Spleen (tissue), 11 donors: ENCODE measurements at regions not wholly inside any gene's neighbourhood (a gene's known extent, or its start where the extent isn't known, plus 50 kb on each side); places are given as distances from the start of the nearest gene placed in this dataset.
A peak's percentile ranks its signal among the peaks of the same experiment; 100 is the strongest.
"Not testable (repeated sequence)": the region's sequence is repeated elsewhere in the genome, so short reads cannot be mapped to it uniquely, and the experiment has no call there.

ENCODE experiments used
- DNase-seq: peaks from one replicate; pipeline ENCODE4 v3.0.0-alpha.2; 2020
- H3K27ac ChIP-seq, 8 donors: fragments of 200-600 bp; sonication (generic) in 7 of 8; 1 replicate in 4 of 8; 2 replicates in 4 of 8; pipeline versions ENCODE4 v1.5.0 to v1.8.0; 2016 to 2021; ENCODE audit warnings: inconsistent platforms in 4 of 8, mild to moderate bottlenecking in 4 of 8, moderate library complexity in 1 of 8
- H3K27me3 ChIP-seq, 7 donors: fragments of 200-600 bp; sonication (generic) in 6 of 7; replicated peaks in 1 of 7; 1 replicate in 4 of 7; 2 replicates in 3 of 7; pipeline versions ENCODE4 v1.5.0 to v1.8.0; 2016 to 2021; ENCODE audit warnings: inconsistent platforms in 3 of 7, mild to moderate bottlenecking in 1 of 7
- H3K36me3 ChIP-seq, 6 donors: fragments of 200-600 bp; sonication (generic) in 5 of 6; 1 replicate in 4 of 6; 2 replicates in 2 of 6; pipeline versions ENCODE4 v1.5.0 to v1.8.0; 2016 to 2021; ENCODE audit warnings: inconsistent platforms in 2 of 6
- H3K4me1 ChIP-seq, 6 donors: fragments of 200-600 bp; sonication (generic) in 5 of 6; 1 replicate in 3 of 6; 2 replicates in 3 of 6; pipeline versions ENCODE4 v1.5.0 to v1.8.0; 2016 to 2021; ENCODE audit warnings: inconsistent platforms in 3 of 6
- H3K4me3 ChIP-seq, 8 donors: fragments of 200-600 bp; sonication (generic) in 7 of 8; 1 replicate in 4 of 8; 2 replicates in 4 of 8; pipeline versions ENCODE4 v1.5.0 to v1.8.0; 2016 to 2021; ENCODE audit warnings: inconsistent platforms in 4 of 8, mild to moderate bottlenecking in 4 of 8, moderate library complexity in 2 of 8
- H3K9me3 ChIP-seq, 8 donors: fragments of 200-600 bp; sonication (generic) in 7 of 8; 1 replicate in 4 of 8; 2 replicates in 4 of 8; pipeline versions ENCODE4 v1.5.0 to v1.8.0; 2016 to 2021; ENCODE audit warnings: inconsistent platforms in 4 of 8
- POLR2A ChIP-seq, 3 donors: fragments of 450-650 bp; IDR thresholded peaks; one replicate each; pipeline ENCODE4 v1.5.1; 2017; ENCODE audit warnings: antibody characterized with exemption in 3 of 3, mild to moderate bottlenecking in 1 of 3
- POLR2AphosphoS5 ChIP-seq, 3 donors: sonication (generic); formaldehyde crosslinking; IDR thresholded peaks; one replicate each; pipeline ENCODE4 v1.5.1; 2017; ENCODE audit warnings: antibody characterized with exemption in 3 of 3
- WGBS, 5 donors: extraction: QIAGEN DNeasy Blood & Tissue Kit in 3 of 5; methylation state at CpG; one replicate each; pipeline versions ENCODE4 v1.1.5 to v1.1.7; 2013 to 2018; 5-methylcytosine and 5-hydroxymethylcytosine counted together
- intact Hi-C: fragments of 100-400 bp; cut with DNase I; formaldehyde crosslinking; loops from one replicate; pipeline ENCODE4 v1.15.0; 2023; ENCODE audit warnings: low total_unique reads
- TF ChIP-seq, protein P1 (sequence below), 11 experiments: fragments of 200-600 bp in 7 of 11; fragments of 450-650 bp in 4 of 11; sonication (generic) in 4 of 11; IDR thresholded peaks in 8 of 11; conservative IDR thresholded peaks in 3 of 11; 1 replicate in 7 of 11; 2 replicates in 4 of 11; pipeline versions ENCODE4 v1.4.0 to v1.8.0; 2016 to 2021; ENCODE audit warnings: antibody characterized with exemption in 11 of 11, inconsistent platforms in 4 of 11, mild to moderate bottlenecking in 1 of 11
- donor health status: healthy with polysubstance abuse.
- donor health status: DM: no; HTN: no; CAD: no; lungs with moderate emphysema.
- donor health status: DM: no; HTN: no; CAD: no.
- donor health status: Bipolar disorder and iron deficiency.
- donor health status: healthy.
- donor health status: DM: no; HTN: no; CAD: no.
- donor health status: DM: yes; HTN: yes; CAD: no.

DNA sequence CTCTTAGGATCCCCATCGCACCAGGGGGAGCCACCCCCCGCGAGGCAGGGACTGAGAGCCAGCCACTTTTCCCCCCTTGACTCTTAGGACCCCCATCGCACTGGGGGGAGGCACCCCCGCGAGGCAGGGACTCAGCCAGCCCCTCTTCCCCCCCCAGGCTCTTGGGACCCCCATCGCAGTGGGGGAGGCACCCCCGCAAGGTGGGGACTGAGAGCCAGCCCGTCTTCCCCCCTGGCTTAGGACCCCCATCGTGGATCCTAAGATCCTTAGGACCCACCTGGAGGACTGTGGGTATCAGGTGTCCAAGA lies 365.2 kb upstream of the SPRY2 start:
- peak; percentile 36 for DNase-seq
- TF ChIP-seq, protein P1, sequence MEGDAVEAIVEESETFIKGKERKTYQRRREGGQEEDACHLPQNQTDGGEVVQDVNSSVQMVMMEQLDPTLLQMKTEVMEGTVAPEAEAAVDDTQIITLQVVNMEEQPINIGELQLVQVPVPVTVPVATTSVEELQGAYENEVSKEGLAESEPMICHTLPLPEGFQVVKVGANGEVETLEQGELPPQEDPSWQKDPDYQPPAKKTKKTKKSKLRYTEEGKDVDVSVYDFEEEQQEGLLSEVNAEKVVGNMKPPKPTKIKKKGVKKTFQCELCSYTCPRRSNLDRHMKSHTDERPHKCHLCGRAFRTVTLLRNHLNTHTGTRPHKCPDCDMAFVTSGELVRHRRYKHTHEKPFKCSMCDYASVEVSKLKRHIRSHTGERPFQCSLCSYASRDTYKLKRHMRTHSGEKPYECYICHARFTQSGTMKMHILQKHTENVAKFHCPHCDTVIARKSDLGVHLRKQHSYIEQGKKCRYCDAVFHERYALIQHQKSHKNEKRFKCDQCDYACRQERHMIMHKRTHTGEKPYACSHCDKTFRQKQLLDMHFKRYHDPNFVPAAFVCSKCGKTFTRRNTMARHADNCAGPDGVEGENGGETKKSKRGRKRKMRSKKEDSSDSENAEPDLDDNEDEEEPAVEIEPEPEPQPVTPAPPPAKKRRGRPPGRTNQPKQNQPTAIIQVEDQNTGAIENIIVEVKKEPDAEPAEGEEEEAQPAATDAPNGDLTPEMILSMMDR (IDR thresholded peaks at IDR 0.05 in 8 of 11, conservative IDR thresholded peaks at IDR 0.05 in 3 of 11), result no peak
- TF ChIP-seq POLR2AphosphoS5 (IDR thresholded peaks at IDR 0.05), result no peak
- no peak for TF ChIP-seq POLR2A (IDR thresholded peaks at IDR 0.05)

DNA sequence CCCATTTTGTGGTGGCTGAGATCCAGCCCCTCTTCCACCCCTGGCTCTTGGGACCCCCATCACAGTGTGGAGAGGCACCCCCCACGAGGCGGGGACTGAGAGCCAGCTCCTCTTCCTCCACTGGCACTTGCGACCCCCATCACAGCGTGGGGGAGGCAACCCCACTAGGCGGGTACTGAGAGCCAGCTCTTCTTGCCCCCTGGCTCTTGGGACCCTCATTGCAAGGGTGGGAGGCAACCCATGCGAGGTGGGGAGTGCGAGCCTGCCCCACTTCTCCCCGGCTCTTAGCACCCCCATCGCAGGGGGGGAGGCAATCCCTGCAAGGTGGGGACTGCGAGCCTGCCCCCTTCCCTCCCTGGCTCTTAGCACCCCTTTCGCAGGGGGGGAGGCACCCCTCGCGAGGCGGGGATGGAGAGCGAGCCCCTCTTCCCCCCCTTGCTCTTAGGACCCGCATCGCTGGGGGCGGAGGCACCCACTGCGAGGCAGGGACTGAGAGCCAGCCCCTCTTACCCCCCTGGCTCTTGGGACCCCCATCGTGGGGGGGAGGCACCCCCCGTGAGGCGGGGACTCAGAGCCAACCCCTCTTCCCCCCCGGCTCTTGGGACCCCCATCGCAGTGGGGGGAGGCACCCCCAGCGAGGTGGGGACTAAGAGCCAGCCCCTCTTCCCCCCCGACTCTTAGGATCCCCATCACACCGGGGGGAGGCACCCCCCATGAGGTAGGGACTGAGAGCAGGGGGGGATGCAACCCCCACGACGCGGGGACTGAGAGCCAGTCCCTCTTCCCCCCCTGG lies 364.6 kb upstream of the SPRY2 start:
- H3K36me3 ChIP-seq, result no peaks in the 10 kb centered on the region
- H3K27ac ChIP-seq, result no peak overlapping the region
- intact Hi-C loops, result no loop called here
- DNase-seq, result peak; percentile 43
- TF ChIP-seq, protein P1 (IDR thresholded peaks at IDR 0.05 in 8 of 11, conservative IDR thresholded peaks at IDR 0.05 in 3 of 11), result no peak
- TF ChIP-seq POLR2A (IDR thresholded peaks at IDR 0.05) (no peak), POLR2AphosphoS5 (IDR thresholded peaks at IDR 0.05) (no peak)
- H3K4me1 ChIP-seq, result no peaks in the 10 kb centered on the region
- H3K4me3 ChIP-seq, result no peak overlapping the region
- peaks cover 0 to 40% (median 9%) of the 10 kb centered on the region in 8 donors for H3K9me3 ChIP-seq
- WGBS, 5 donors, result 90 to 98% (median 94%) methylated on average over 6 to 30 of the region's 30 CpGs
- no peaks in the 10 kb centered on the region for H3K27me3 ChIP-seq

More for the DNA sequence above, 365.2 kb upstream of the SPRY2 start:
- intact Hi-C loops, result no loop called here
- Histone ChIP-seq H3K27me3 (no peaks in the 10 kb centered on the region), H3K27ac (no peak overlapping the region), H3K36me3 (no peaks in the 10 kb centered on the region), H3K4me1 (no peaks in the 10 kb centered on the region), H3K9me3 (peaks cover 0 to 35% (median 6%) of the 10 kb centered on the region in 8 donors), H3K4me3 (no peak overlapping the region)
- 94 to 100% (median 96%) methylated on average over 2 to 10 of the region's 10 CpGs for WGBS, 5 donors

DNA sequence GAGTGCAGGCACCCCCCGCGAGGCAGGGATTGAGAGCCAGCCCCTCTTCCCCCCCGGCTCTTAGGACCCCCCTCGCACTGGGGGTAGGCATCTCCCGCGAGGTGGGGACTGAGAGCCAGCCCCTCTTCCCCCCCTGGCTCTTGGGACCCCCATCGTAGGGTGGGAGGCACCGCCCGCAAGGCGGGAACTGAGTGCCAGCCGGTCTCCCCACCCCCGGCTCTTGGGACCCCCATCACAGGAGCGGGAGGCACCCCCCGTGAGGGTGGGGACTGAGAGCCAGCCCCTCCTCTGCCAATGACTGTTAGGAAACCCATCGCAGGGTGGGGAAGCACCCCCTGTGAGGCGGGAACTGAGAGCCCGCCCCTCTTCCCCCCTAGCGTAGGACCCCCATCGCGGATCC lies 363.4 kb upstream of the SPRY2 start:
- Histone ChIP-seq H3K36me3 (no peaks in the 10 kb centered on the region), H3K27me3 (no peaks in the 10 kb centered on the region), H3K4me1 (no peaks in the 10 kb centered on the region), H3K9me3 (peaks cover 0 to 50% (median 15%) of the 10 kb centered on the region in 8 donors), H3K27ac (no peak overlapping the region), H3K4me3 (no peak overlapping the region)
- 92 to 96% (median 94%) methylated on average over 16 to 20 of the region's 20 CpGs for WGBS, 5 donors
- intact Hi-C loops, result no loop called here
- DNase-seq, result peak; percentile 66
- TF ChIP-seq POLR2AphosphoS5 (IDR thresholded peaks at IDR 0.05) (no peak), POLR2A (IDR thresholded peaks at IDR 0.05) (no peak)
- TF ChIP-seq, protein P1 (IDR thresholded peaks at IDR 0.05 in 8 of 11, conservative IDR thresholded peaks at IDR 0.05 in 3 of 11), result no peak

DNA sequence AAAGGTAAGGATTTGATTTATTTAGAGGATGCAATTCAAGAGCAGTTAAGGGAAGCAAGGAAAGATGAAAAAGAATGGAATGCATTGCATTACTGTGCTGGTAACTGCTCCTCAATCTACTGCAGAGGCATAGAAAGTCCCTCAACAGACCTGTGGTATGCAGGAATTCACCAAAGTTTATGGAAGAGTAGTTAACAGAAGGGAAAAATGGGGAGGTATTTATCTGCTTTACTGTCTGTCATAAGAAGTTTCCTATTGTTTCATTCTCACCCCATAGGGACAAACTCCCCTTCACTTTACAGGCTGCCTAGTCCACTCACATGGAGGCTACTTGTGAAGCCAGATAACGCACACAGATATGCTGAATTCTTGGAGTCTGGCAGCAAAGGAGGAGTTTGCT lies 354.9 kb upstream of the SPRY2 start:
- 70 to 97% (median 89%) methylated on average over 1 of the region's 1 CpG for WGBS, 5 donors
- no peak for DNase-seq
- no peaks in the 10 kb centered on the region for H3K4me1 ChIP-seq
- no peak overlapping the region for H3K4me3 ChIP-seq
- intact Hi-C loops, result no loop called here
- no peaks in the 10 kb centered on the region for H3K36me3 ChIP-seq
- H3K9me3 ChIP-seq, result peaks cover 0 to 29% (median 20%) of the 10 kb centered on the region in 8 donors
- no peak for TF ChIP-seq POLR2AphosphoS5 (IDR thresholded peaks at IDR 0.05)
- no peak for TF ChIP-seq POLR2A (IDR thresholded peaks at IDR 0.05)
- TF ChIP-seq, protein P1 (IDR thresholded peaks at IDR 0.05 in 8 of 11, conservative IDR thresholded peaks at IDR 0.05 in 3 of 11), result no peak
- no peaks in the 10 kb centered on the region for H3K27me3 ChIP-seq
- H3K27ac ChIP-seq, result no peak overlapping the region

DNA sequence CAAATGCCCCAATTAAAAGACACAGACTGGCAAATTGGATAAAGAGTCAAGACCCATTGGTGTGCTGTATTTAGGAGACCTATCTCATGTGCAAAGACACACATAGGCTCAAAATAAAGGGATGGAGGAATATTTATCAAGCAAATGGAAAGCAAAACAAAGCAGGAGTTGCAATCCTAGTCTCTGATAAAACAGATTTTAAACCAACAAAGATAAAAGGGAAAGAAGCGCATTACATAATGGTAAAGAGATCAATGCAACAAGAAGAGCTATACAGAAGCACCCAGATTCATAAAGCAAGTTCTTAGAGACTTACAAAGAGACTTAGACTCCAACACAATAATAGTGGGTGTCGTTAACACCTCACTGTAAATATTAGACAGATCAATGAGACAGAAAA lies 350.9 kb upstream of the SPRY2 start:
- H3K27ac ChIP-seq, H3K36me3 ChIP-seq, intact Hi-C loops, H3K4me1 ChIP-seq, H3K4me3 ChIP-seq, H3K27me3 ChIP-seq, DNase-seq: not testable (repeated sequence)
- peaks cover 0 to 38% (median 19%) of the 10 kb centered on the region in 8 donors for H3K9me3 ChIP-seq
- WGBS, 5 donors, result 67 to 88% (median 84%) methylated on average over 2 of the region's 2 CpGs
